Activated T-cell treated with anti-CD3 and anti-CD28 coated beads, Interleukin-2, amount 50 U/mL, for 72 hours (primary cell): ENCODE measurements at regions not wholly inside any gene's neighbourhood (a gene's known extent, or its start where the extent isn't known, plus 50 kb on each side); places are given as distances from the start of the nearest gene placed in this dataset.

Source experiments
- ATAC-seq, 2 donors: fragments of 150-1000 bp; cut with Tn5 transposase; replicated peaks in 1 of 2; 2 replicates each; pipeline ENCODE4 v1.10.0; 2021; ENCODE audit warnings: moderate library complexity in 2 of 2, mild to moderate bottlenecking in 1 of 2
- DNase-seq, 2 donors: peaks; one replicate each; pipeline ENCODE4 v3.0.0; 2021 to 2022; ENCODE audit warnings: mixed read lengths in 1 of 2
- H3K27ac Mint-ChIP-seq: one replicate; pipeline ENCODE4 v1.8.0; 2022; ENCODE audit warnings: mild to moderate bottlenecking, moderate library complexity, mixed read lengths
- H3K27me3 Mint-ChIP-seq: one replicate; pipeline ENCODE4 v1.8.0; 2022; ENCODE audit warnings: low read depth, mixed read lengths
- H3K36me3 Mint-ChIP-seq, 2 donors: one replicate each; pipeline ENCODE4 v1.8.0; 2022; ENCODE audit warnings: mixed read lengths in 2 of 2, mild to moderate bottlenecking in 1 of 2; ENCODE audit not compliant: insufficient read depth in 2 of 2
- H3K4me1 Mint-ChIP-seq: one replicate; pipeline ENCODE4 v1.8.0; 2022; ENCODE audit warnings: low read depth, mixed read lengths
- H3K4me3 Mint-ChIP-seq, 2 donors: one replicate each; pipeline ENCODE4 v1.8.0; 2022; ENCODE audit warnings: mild to moderate bottlenecking in 2 of 2, mixed read lengths in 2 of 2, moderate library complexity in 2 of 2
- H3K9me3 Mint-ChIP-seq, 2 donors: one replicate each; pipeline ENCODE4 v1.8.0; 2022; ENCODE audit warnings: mixed read lengths in 2 of 2

DNA sequence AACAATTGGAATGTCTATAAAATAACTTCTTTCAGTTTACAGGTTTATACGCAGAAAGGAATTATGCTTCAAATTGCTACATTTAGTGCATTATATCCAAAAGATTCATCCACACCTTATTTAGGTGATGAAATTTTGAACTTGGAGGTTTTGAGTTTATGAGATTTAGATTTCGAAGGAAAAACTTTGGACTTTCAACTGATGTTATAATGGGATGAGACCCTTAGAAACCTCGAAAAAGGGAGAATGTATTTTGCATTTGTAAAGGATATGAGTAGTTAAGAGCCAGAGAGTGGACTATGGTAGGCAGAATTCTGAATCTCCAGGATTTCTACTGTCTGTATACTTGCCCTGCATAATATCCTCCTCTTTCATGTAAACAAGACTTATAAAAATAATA is 851.6 kb upstream of the MGAT4C start:
- H3K36me3 Mint-ChIP-seq: peaks cover 0 to 1% of the 10 kb centered on the region in 2 donors
- H3K9me3 Mint-ChIP-seq: peaks cover 1 to 2% of the 10 kb centered on the region in 2 donors
- DNase-seq: no peak
- H3K4me1 Mint-ChIP-seq: no peaks in the 10 kb centered on the region
- H3K27me3 Mint-ChIP-seq: no peaks in the 10 kb centered on the region
- H3K27ac Mint-ChIP-seq: no peak overlapping the region
- H3K4me3 Mint-ChIP-seq: no peak overlapping the region
- ATAC-seq: no peak

DNA sequence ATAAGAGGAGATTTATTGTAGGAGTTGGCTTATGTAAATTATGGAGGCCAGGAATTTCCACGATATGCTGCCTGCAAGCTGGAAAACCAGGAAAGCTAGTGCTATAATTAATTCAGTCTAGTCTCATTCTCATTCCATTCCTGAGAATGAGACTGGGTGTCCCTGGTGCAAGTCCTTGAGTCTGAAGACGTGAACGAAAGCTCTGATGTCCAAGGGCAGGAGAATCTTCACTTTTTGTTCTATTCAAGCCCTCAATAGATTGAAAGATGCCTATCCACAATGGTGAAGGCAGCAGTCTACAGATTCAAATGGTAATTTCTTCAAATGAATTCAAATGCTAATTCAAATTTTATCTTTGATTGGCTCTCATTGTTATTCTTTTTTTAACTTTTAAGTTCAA is 851.1 kb upstream of the MGAT4C start:
- Mint-ChIP-seq H3K9me3 (peaks cover 1 to 2% of the 10 kb centered on the region in 2 donors), H3K4me3 (no peak overlapping the region), H3K27me3 (no peaks in the 10 kb centered on the region), H3K4me1 (no peaks in the 10 kb centered on the region), H3K27ac (no peak overlapping the region), H3K36me3 (peaks cover 0 to 1% of the 10 kb centered on the region in 2 donors)
- DNase-seq (no peak), ATAC-seq (no peak)

DNA sequence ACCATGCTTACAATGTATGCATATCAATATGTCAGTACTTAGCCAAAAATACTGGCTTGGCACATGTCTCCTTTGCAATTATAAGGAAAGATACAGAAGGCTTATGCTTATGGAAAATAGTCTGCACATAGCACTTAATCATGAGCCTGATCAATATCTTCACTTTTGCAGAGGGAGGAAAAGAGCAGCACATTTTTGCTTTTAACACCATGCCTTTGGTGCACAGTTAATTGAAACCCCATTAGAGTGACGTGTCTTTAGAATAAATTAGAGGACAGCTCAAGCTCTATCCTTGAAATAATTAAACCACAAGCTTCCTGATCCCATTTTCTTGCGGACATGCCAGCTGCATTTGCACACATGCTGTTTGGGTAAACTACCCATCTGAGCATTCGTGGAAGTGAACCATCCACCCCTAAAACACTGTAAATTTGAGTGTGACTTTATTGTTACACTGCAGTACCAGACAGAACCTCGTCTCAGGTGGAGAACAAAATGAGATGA is 839.9 kb upstream of the MGAT4C start:
- Mint-ChIP-seq H3K4me1 (no peaks in the 10 kb centered on the region), H3K27ac (no peak overlapping the region), H3K4me3 (no peak overlapping the region), H3K36me3 (no peaks in the 10 kb centered on the region), H3K9me3 (peaks cover 2 to 7% of the 10 kb centered on the region in 2 donors), H3K27me3 (no peaks in the 10 kb centered on the region)
- ATAC-seq (no peak), DNase-seq (no peak)

- no peak for ATAC-seq
- no peaks in the 10 kb centered on the region for H3K36me3 Mint-ChIP-seq
- H3K27me3 Mint-ChIP-seq: no peaks in the 10 kb centered on the region
Measured at GRCh38 chr12:87094356-87094755, 838.2 kb upstream of the MGAT4C start.

GRCh38 chr12:87092421-87092820 is 836.2 kb upstream of the MGAT4C start:
- Mint-ChIP-seq H3K9me3 (peaks cover 3 to 5% of the 10 kb centered on the region in 2 donors), H3K4me3 (no peak overlapping the region), H3K4me1 (no peaks in the 10 kb centered on the region), H3K27me3 (no peaks in the 10 kb centered on the region), H3K36me3 (no peaks in the 10 kb centered on the region), H3K27ac (no peak overlapping the region)
- DNase-seq: no peak
- no peak for ATAC-seq

More at GRCh38 chr12:87094356-87094755, 838.2 kb upstream of the MGAT4C start:
- no peak for DNase-seq
- Mint-ChIP-seq H3K4me3 (no peak overlapping the region), H3K9me3 (peaks cover 2 to 5% of the 10 kb centered on the region in 2 donors), H3K27ac (no peak overlapping the region), H3K4me1 (no peaks in the 10 kb centered on the region)

- Mint-ChIP-seq H3K9me3 (peaks cover 0 to 3% of the 10 kb centered on the region in 2 donors), H3K36me3 (no peaks in the 10 kb centered on the region), H3K27me3 (no peaks in the 10 kb centered on the region), H3K4me3 (no peak overlapping the region), H3K4me1 (no peaks in the 10 kb centered on the region), H3K27ac (no peak overlapping the region)
- DNase-seq (no peak), ATAC-seq (no peak)
Measured at GRCh38 chr12:87086118-87086891, 830.1 kb upstream of the MGAT4C start.

GRCh38 chr12:87085286-87085685 is 829.1 kb upstream of the MGAT4C start:
- H3K9me3 Mint-ChIP-seq: peaks cover 0 to 3% of the 10 kb centered on the region in 2 donors
- no peak overlapping the region for H3K27ac Mint-ChIP-seq
- no peaks in the 10 kb centered on the region for H3K4me1 Mint-ChIP-seq
- no peaks in the 10 kb centered on the region for H3K36me3 Mint-ChIP-seq
- DNase-seq (no peak), ATAC-seq (no peak)
- no peaks in the 10 kb centered on the region for H3K27me3 Mint-ChIP-seq
- no peak overlapping the region for H3K4me3 Mint-ChIP-seq

GRCh38 chr12:87082756-87083155 is 826.6 kb upstream of the MGAT4C start:
- H3K27ac Mint-ChIP-seq: no peak overlapping the region
- no peak for ATAC-seq
- H3K9me3 Mint-ChIP-seq: peaks cover 0 to 2% of the 10 kb centered on the region in 2 donors
- H3K36me3 Mint-ChIP-seq: no peaks in the 10 kb centered on the region
- H3K4me3 Mint-ChIP-seq: no peak overlapping the region
- H3K27me3 Mint-ChIP-seq: no peaks in the 10 kb centered on the region
- DNase-seq: no peak
- H3K4me1 Mint-ChIP-seq: no peaks in the 10 kb centered on the region

DNA sequence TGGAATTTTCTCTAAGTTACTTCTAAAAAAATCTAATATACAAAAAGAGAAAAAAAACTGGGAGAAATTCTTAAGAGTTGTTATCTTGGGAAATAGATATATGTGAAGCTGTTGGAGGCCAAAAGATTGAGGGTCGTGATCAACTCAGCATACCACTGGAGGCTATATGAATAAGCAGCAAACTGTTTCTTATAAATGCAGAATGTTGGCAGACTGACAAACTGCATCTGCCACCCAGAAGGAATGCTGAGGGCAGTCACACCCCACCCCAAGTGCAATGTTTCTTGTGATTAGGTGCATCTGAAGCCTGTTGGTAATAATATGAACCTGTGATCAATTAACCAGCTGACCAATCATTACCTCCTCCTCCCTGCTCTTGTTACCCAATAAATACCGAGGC is 818.6 kb upstream of the MGAT4C start:
- Mint-ChIP-seq H3K4me1 (no peaks in the 10 kb centered on the region), H3K36me3 (peaks cover 1 to 2% of the 10 kb centered on the region in 2 donors), H3K27ac (no peak overlapping the region), H3K27me3 (no peaks in the 10 kb centered on the region), H3K4me3 (no peak overlapping the region), H3K9me3 (peaks cover 3 to 5% of the 10 kb centered on the region in 2 donors)
- DNase-seq (no peak), ATAC-seq (no peak)

GRCh38 chr12:87066326-87066725 is 810.1 kb upstream of the MGAT4C start:
- Mint-ChIP-seq H3K27ac (no peak overlapping the region), H3K9me3 (peaks cover 7% of the 10 kb centered on the region in 2 donors), H3K4me3 (no peak overlapping the region), H3K4me1 (no peaks in the 10 kb centered on the region), H3K27me3 (no peaks in the 10 kb centered on the region), H3K36me3 (no peaks in the 10 kb centered on the region)
- no peak for ATAC-seq
- no peak for DNase-seq

DNA sequence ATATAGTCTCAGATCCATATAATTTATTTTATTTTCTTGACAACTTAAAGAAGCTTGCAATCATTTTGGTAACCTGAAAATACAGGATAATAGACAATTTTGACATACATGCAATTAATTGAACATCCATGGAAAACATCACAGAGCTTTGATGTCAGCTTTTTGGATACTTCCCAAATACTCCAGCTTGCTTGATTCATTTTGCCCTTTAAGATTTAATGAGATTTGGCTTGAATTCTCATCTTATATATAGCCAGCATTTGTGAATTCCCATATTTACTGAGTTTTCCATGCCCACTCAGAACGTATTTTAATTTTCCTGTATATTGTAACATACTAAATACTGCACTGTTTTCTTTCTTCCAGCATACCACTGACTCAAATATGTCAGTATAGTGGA is 803.0 kb upstream of the MGAT4C start:
- ATAC-seq (no peak), DNase-seq (no peak)
- no peak overlapping the region for H3K27ac Mint-ChIP-seq
- no peaks in the 10 kb centered on the region for H3K36me3 Mint-ChIP-seq
- H3K9me3 Mint-ChIP-seq: peaks cover 1 to 2% of the 10 kb centered on the region in 2 donors
- no peak overlapping the region for H3K4me3 Mint-ChIP-seq
- no peaks in the 10 kb centered on the region for H3K4me1 Mint-ChIP-seq
- H3K27me3 Mint-ChIP-seq: no peaks in the 10 kb centered on the region

- DNase-seq (no peak), ATAC-seq (no peak)
- Mint-ChIP-seq H3K27ac (no peak overlapping the region), H3K36me3 (no peaks in the 10 kb centered on the region), H3K4me3 (no peak overlapping the region), H3K27me3 (no peaks in the 10 kb centered on the region), H3K9me3 (peaks cover 2 to 3% of the 10 kb centered on the region in 2 donors), H3K4me1 (no peaks in the 10 kb centered on the region)
Measured at GRCh38 chr12:87054226-87054625, 798.0 kb upstream of the MGAT4C start.

DNA sequence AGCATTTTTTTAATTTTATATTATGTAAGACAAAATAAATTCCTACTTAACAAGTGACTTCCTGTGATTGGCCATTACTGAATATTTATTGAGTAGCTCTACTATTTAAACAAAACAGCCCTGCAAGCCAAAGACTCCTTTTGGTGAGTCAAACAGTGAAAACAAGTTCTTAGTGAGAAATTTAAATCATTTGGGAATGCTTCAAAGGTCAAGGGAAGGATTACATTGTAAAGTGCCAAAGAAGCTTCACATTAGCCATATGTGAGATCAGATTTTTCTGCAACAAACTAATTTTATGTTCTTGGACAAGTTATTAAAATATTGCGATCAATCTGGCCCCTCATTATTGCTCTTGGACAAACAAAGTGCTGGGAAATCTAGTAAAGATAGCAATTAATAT is 795.4 kb upstream of the MGAT4C start:
- no peak for ATAC-seq

GRCh38 chr12:87047691-87048090 is 791.5 kb upstream of the MGAT4C start:
- DNase-seq (no peak), ATAC-seq (no peak)
- no peak overlapping the region for H3K27ac Mint-ChIP-seq
- no peaks in the 10 kb centered on the region for H3K27me3 Mint-ChIP-seq
- H3K9me3 Mint-ChIP-seq: peaks cover 1 to 2% of the 10 kb centered on the region in 2 donors
- no peaks in the 10 kb centered on the region for H3K36me3 Mint-ChIP-seq
- no peak overlapping the region for H3K4me3 Mint-ChIP-seq
- no peaks in the 10 kb centered on the region for H3K4me1 Mint-ChIP-seq

More for the DNA sequence above, 795.4 kb upstream of the MGAT4C start:
- Mint-ChIP-seq H3K4me1 (no peaks in the 10 kb centered on the region), H3K4me3 (no peak overlapping the region), H3K27ac (no peak overlapping the region), H3K9me3 (peaks cover 2 to 3% of the 10 kb centered on the region in 2 donors), H3K36me3 (no peaks in the 10 kb centered on the region), H3K27me3 (no peaks in the 10 kb centered on the region)
- no peak for DNase-seq
